GM21360 (cell line): ENCODE measurements at regions not wholly inside any gene's neighbourhood (a gene's known extent, or its start where the extent isn't known, plus 50 kb on each side); places are given as distances from the start of the nearest gene placed in this dataset.
"Not testable (repeated sequence)": the region's sequence is repeated elsewhere in the genome, so short reads cannot be mapped to it uniquely, and the experiment has no call there.

ENCODE experiments used
- ATAC-seq: cut with Tn5 transposase; IDR thresholded peaks from one replicate; pipeline ENCODE4 v1.9.1; 2021; ENCODE audit warnings: mild to moderate bottlenecking, moderate library complexity; ENCODE audit not compliant: unreplicated experiment

GRCh38 chr3:31314258-31314657 is 218.5 kb upstream of the STT3B start:
- ATAC-seq = no peak

GRCh38 chr3:31319332-31319731 is 213.4 kb upstream of the STT3B start:
- ATAC-seq = no peak

GRCh38 chr3:31321620-31322019 is 211.1 kb upstream of the STT3B start:
- ATAC-seq = no peak

- ATAC-seq = no peak
Measured at GRCh38 chr3:31322460-31322859, 210.3 kb upstream of the STT3B start.

- ATAC-seq = not testable (repeated sequence)
Measured at GRCh38 chr3:31327826-31328357, 204.8 kb upstream of the STT3B start.

- no peak for ATAC-seq
Measured at GRCh38 chr3:31331278-31331677, 201.4 kb upstream of the STT3B start.

GRCh38 chr3:31341130-31341529 is 191.6 kb upstream of the STT3B start:
- ATAC-seq = no peak

GRCh38 chr3:31343075-31343474 is 189.7 kb upstream of the STT3B start:
- ATAC-seq = no peak

- ATAC-seq = no peak
Measured at GRCh38 chr3:31345581-31345980, 187.1 kb upstream of the STT3B start.

- ATAC-seq = no peak
Measured at GRCh38 chr3:31346542-31346979, 186.2 kb upstream of the STT3B start.

GRCh38 chr3:31349001-31349748 is 183.6 kb upstream of the STT3B start:
- ATAC-seq = no peak

- no peak for ATAC-seq
Measured at GRCh38 chr3:31350307-31350706, 182.4 kb upstream of the STT3B start.

- no peak for ATAC-seq
Measured at GRCh38 chr3:31352331-31352730, 180.4 kb upstream of the STT3B start.

GRCh38 chr3:31353166-31353565 is 179.6 kb upstream of the STT3B start:
- ATAC-seq = no peak

GRCh38 chr3:31354373-31354772 is 178.4 kb upstream of the STT3B start:
- ATAC-seq = no peak

GRCh38 chr3:31355807-31356206 is 176.9 kb upstream of the STT3B start:
- no peak for ATAC-seq

GRCh38 chr3:31356941-31357340 is 175.8 kb upstream of the STT3B start:
- ATAC-seq = no peak

- no peak for ATAC-seq
Measured at GRCh38 chr3:31357451-31357850, 175.3 kb upstream of the STT3B start.

- ATAC-seq = no peak
Measured at GRCh38 chr3:31358473-31359070, 174.2 kb upstream of the STT3B start.

GRCh38 chr3:31361371-31362273 is 171.1 kb upstream of the STT3B start:
- no peak for ATAC-seq

GRCh38 chr3:31364188-31364587 is 168.5 kb upstream of the STT3B start:
- no peak for ATAC-seq
